PFSK-1 (cell line): ENCODE measurements at regions not wholly inside any gene's neighbourhood (a gene's known extent, or its start where the extent isn't known, plus 50 kb on each side); places are given as distances from the start of the nearest gene placed in this dataset.

Experiments
- FOXP2 ChIP-seq: optimal IDR thresholded peaks from 2 replicates; pipeline ENCODE3; 2011; ENCODE audit warnings: borderline replicate concordance, control low read depth, inconsistent platforms; ENCODE audit not compliant: insufficient read depth; ENCODE audit errors: extremely low read length, extremely low read depth
- POLR2AphosphoS5 ChIP-seq: IDR thresholded peaks from 2 replicates; pipeline ENCODE4 v1.6.1; 2012; ENCODE audit warnings: low read depth, mild to moderate bottlenecking, control low read depth, low read length, moderate library complexity
- SIN3A ChIP-seq: IDR thresholded peaks from 2 replicates; pipeline ENCODE4 v1.6.1; 2012; ENCODE audit warnings: mild to moderate bottlenecking, low read length, moderate library complexity, borderline replicate concordance; ENCODE audit not compliant: insufficient read depth
- TAF1 ChIP-seq: IDR thresholded peaks from 2 replicates; pipeline ENCODE4 v1.6.1; 2012; ENCODE audit warnings: low read length, control low read depth, borderline replicate concordance; ENCODE audit not compliant: insufficient read depth
- TF ChIP-seq, protein P1 (sequence below), 2 experiments: IDR thresholded peaks; 2 replicates each; pipeline versions ENCODE4 v1.6.1 to v1.8.0; 2011 to 2012; ENCODE audit warnings: low read depth in 2 of 2, low read length in 2 of 2, control low read depth in 1 of 2, inconsistent platforms in 1 of 2, mild to moderate bottlenecking in 1 of 2, moderate library complexity in 1 of 2; ENCODE audit not compliant: insufficient read depth in 1 of 2

- TF ChIP-seq POLR2AphosphoS5 (no peak), SIN3A (no peak), FOXP2 (no peak), TAF1 (no peak)
- TF ChIP-seq, protein P1, sequence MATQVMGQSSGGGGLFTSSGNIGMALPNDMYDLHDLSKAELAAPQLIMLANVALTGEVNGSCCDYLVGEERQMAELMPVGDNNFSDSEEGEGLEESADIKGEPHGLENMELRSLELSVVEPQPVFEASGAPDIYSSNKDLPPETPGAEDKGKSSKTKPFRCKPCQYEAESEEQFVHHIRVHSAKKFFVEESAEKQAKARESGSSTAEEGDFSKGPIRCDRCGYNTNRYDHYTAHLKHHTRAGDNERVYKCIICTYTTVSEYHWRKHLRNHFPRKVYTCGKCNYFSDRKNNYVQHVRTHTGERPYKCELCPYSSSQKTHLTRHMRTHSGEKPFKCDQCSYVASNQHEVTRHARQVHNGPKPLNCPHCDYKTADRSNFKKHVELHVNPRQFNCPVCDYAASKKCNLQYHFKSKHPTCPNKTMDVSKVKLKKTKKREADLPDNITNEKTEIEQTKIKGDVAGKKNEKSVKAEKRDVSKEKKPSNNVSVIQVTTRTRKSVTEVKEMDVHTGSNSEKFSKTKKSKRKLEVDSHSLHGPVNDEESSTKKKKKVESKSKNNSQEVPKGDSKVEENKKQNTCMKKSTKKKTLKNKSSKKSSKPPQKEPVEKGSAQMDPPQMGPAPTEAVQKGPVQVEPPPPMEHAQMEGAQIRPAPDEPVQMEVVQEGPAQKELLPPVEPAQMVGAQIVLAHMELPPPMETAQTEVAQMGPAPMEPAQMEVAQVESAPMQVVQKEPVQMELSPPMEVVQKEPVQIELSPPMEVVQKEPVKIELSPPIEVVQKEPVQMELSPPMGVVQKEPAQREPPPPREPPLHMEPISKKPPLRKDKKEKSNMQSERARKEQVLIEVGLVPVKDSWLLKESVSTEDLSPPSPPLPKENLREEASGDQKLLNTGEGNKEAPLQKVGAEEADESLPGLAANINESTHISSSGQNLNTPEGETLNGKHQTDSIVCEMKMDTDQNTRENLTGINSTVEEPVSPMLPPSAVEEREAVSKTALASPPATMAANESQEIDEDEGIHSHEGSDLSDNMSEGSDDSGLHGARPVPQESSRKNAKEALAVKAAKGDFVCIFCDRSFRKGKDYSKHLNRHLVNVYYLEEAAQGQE (IDR thresholded peaks at IDR 0.05; ENCODE audit: insufficient read depth in 1 of 2, low read depth in 2 of 2, low read length in 2 of 2) = no peak
Measured at GRCh38 chr16:66083171-66083570, 283.3 kb upstream of the CDH5 start.

DNA sequence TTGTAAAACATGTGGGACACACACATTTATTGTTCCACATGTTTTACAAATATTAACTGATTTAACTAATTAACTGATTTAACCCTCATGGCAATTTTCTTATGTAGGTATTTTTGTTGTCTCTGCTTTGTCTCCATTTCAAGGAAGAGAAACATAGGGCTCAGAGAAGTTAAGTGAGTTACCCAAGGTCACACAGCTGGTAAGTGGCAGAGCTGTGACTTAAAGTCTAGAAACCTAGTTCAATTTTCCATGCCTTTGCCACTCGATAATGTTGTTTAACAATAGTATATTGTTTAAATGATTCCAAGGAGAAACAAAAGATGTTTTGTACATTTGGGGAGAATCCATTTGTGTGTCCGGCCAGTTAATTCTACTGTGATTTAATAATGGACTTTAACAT is 284.1 kb upstream of the CDH5 start:
- no peak for TF ChIP-seq POLR2AphosphoS5
- TF ChIP-seq FOXP2 = no peak
- TF ChIP-seq, protein P1 (IDR thresholded peaks at IDR 0.05; ENCODE audit: insufficient read depth in 1 of 2, low read depth in 2 of 2, low read length in 2 of 2) = no peak
- no peak for TF ChIP-seq TAF1
- TF ChIP-seq SIN3A = no peak

GRCh38 chr16:66081775-66082366 is 284.6 kb upstream of the CDH5 start:
- TF ChIP-seq, protein P1 (IDR thresholded peaks at IDR 0.05; ENCODE audit: insufficient read depth in 1 of 2, low read depth in 2 of 2, low read length in 2 of 2) = no peak
- TF ChIP-seq SIN3A (no peak), FOXP2 (no peak), TAF1 (no peak), POLR2AphosphoS5 (no peak)

DNA sequence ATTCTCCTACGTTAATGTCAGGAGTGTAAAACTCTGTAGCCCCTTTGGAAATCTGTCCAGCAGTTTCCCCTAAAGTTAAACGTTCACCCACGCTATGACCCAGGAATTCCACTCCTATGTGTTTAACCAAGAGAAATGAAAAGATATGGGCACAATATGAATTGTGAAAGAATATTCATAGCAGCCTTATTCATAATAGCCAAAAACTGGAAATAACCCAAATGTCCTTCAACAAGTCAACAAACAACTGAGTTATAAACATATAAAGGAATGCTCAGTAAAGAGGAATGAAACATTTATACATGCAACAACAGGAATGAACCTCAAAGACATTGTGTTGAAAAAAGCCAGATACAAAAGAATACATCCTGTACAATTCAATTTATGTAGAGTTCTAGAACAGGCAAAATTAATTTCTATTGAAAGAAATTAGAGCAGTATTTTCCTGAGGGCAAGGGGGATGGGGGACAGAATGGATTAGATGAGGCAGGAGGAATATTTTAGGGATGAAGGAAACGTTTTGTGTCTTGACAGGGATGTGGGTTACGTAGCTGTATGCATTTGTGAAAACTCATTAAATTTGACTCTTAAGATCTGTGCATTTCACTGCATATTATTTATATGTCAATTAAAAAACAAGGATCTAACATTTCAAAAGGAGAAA is 286.7 kb upstream of the CDH5 start:
- TF ChIP-seq TAF1 = no peak
- TF ChIP-seq SIN3A = no peak
- TF ChIP-seq POLR2AphosphoS5 = no peak
- no peak for TF ChIP-seq FOXP2
- TF ChIP-seq, protein P1 (IDR thresholded peaks at IDR 0.05; ENCODE audit: insufficient read depth in 1 of 2, low read depth in 2 of 2, low read length in 2 of 2) = no peak
